ENCODE measurements at regions not wholly inside any gene's neighbourhood (a gene's known extent, or its start where the extent isn't known, plus 50 kb on each side); places are given as distances from the start of the nearest gene placed in this dataset.

DNA sequence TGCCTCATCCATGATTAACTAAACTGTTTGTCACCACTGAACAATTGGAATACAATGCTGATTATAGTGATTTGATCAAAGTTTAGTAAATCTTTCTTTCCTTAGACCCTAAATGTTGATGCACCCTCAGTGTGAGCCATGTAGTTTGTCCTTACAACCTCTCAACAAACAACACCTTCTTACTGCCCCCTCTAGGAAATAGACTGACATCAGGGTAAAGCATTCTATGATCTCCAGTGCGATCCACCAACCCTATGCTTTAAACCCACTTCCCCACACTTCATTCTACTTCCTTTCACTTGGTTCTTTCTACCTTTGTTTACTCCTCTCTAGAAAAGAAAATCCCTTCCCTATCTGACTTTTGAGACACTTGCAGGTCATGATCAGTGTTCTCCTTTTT lies 1842.5 kb upstream of the PRR20A start:
- TF ChIP-seq POLR2A (IDR thresholded peaks at IDR 0.05): no peak
- TF ChIP-seq, protein P1, sequence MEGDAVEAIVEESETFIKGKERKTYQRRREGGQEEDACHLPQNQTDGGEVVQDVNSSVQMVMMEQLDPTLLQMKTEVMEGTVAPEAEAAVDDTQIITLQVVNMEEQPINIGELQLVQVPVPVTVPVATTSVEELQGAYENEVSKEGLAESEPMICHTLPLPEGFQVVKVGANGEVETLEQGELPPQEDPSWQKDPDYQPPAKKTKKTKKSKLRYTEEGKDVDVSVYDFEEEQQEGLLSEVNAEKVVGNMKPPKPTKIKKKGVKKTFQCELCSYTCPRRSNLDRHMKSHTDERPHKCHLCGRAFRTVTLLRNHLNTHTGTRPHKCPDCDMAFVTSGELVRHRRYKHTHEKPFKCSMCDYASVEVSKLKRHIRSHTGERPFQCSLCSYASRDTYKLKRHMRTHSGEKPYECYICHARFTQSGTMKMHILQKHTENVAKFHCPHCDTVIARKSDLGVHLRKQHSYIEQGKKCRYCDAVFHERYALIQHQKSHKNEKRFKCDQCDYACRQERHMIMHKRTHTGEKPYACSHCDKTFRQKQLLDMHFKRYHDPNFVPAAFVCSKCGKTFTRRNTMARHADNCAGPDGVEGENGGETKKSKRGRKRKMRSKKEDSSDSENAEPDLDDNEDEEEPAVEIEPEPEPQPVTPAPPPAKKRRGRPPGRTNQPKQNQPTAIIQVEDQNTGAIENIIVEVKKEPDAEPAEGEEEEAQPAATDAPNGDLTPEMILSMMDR (IDR thresholded peaks at IDR 0.05): no peak
- no peak for TF ChIP-seq EP300 (IDR thresholded peaks at IDR 0.05)
- no peak for TF ChIP-seq POLR2AphosphoS5 (IDR thresholded peaks at IDR 0.05)
- WGBS, 2 donors: 79 to 95% methylated on average over 1 of the region's 1 CpG
- Histone ChIP-seq H3K9me3 (peaks cover 0 to 2% (median 0%) of the 10 kb centered on the region in 4 donors), H3K27ac (no peak overlapping the region), H3K4me3 (no peak overlapping the region), H3K27me3 (no peaks in the 10 kb centered on the region), H3K4me1 (no peaks in the 10 kb centered on the region), H3K36me3 (no peaks in the 10 kb centered on the region)
- intact Hi-C loops (cut with DNase I): no loop called here
- DNase-seq: no peak

DNA sequence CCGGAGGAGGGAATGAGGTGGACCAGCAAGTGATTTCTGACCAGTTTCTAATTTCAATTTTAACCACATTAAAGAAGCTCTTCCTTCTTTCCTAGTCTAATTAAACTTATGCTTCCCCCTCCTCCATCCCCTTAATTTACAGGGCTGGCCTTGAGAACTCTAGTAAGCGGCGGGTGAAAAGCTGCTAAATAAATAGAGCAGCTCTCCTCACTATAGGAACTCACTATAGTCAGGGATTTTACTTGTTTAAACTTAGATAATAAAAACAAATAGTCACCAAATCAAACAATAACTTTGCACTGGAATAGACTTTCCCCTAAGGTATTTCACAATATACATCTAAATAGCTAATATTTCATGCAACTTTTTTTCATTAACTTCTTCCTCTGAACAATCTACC lies 1838.2 kb upstream of the PRR20A start:
- no peak for DNase-seq
- no peaks in the 10 kb centered on the region for H3K36me3 ChIP-seq
- intact Hi-C loops (cut with DNase I): no loop called here
- H3K4me1 ChIP-seq: no peaks in the 10 kb centered on the region
- TF ChIP-seq, protein P1 (IDR thresholded peaks at IDR 0.05): no peak
- TF ChIP-seq POLR2A (IDR thresholded peaks at IDR 0.05): no peak
- TF ChIP-seq EP300 (IDR thresholded peaks at IDR 0.05): no peak
- TF ChIP-seq POLR2AphosphoS5 (IDR thresholded peaks at IDR 0.05): no peak
- no peak overlapping the region for H3K4me3 ChIP-seq
- no peaks in the 10 kb centered on the region for H3K27me3 ChIP-seq
- H3K9me3 ChIP-seq: no peaks in the 10 kb centered on the region
- H3K27ac ChIP-seq: no peak overlapping the region
- WGBS, 2 donors: 40 to 70% methylated on average over 3 of the region's 3 CpGs

DNA sequence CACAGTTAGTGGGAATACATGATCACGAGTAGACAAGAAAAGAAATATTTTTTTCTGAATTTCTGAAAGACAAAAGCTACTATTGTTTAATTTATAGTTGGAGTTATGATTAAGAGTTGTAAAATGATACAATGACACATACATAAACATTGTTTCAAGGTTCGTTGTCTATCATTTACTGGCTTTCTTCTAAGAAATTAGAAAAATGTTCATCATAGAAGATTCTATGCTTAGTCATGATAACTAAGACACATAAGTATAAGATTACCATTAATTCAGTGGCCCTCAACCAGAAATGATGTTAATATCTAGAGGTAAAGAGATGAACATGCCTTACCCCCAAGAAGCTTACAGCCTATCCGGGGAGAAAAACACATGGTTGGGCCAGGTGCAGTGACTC lies 1832.8 kb upstream of the PRR20A start:
- Histone ChIP-seq H3K27ac (no peak overlapping the region), H3K4me3 (no peak overlapping the region), H3K27me3 (no peaks in the 10 kb centered on the region), H3K4me1 (no peaks in the 10 kb centered on the region), H3K9me3 (no peaks in the 10 kb centered on the region), H3K36me3 (no peaks in the 10 kb centered on the region)
- no peak for DNase-seq
- intact Hi-C loops (cut with DNase I): no loop called here
- TF ChIP-seq POLR2AphosphoS5 (IDR thresholded peaks at IDR 0.05): no peak
- TF ChIP-seq EP300 (IDR thresholded peaks at IDR 0.05): no peak
- TF ChIP-seq, protein P1 (IDR thresholded peaks at IDR 0.05): no peak
- no peak for TF ChIP-seq POLR2A (IDR thresholded peaks at IDR 0.05)
- 49 to 78% methylated on average over 3 of the region's 3 CpGs for WGBS, 2 donors

DNA sequence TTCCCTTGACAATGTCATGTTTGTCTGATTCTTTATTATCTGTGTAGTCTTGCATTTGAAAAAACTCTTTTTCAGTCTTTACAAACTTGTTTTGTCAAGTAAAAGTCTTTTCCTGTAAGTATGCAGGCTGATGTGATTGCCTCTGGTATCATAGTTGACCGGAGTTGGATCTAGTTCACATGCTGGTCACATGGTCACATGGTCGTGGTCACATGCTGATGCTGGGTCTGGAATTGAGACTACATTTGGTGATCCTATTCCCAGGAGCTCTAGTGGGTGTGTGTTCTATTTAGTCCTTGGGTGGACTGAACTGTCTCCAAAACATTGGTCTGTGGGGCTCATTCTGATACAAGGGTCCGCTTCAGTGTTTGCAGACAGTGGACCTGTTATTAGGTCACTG lies 1798.8 kb upstream of the PRR20A start:
- 80 to 85% methylated on average over 3 of the region's 3 CpGs for WGBS, 2 donors
- TF ChIP-seq POLR2A (IDR thresholded peaks at IDR 0.05) (no peak), EP300 (IDR thresholded peaks at IDR 0.05) (no peak), POLR2AphosphoS5 (IDR thresholded peaks at IDR 0.05) (no peak)
- TF ChIP-seq, protein P1 (IDR thresholded peaks at IDR 0.05): no peak
- H3K27ac ChIP-seq: no peak overlapping the region
- H3K36me3 ChIP-seq: no peaks in the 10 kb centered on the region
- H3K9me3 ChIP-seq: no peaks in the 10 kb centered on the region
- no peak overlapping the region for H3K4me3 ChIP-seq
- H3K27me3 ChIP-seq: no peaks in the 10 kb centered on the region
- intact Hi-C loops (cut with DNase I): no loop called here
- DNase-seq: no peak
- H3K4me1 ChIP-seq: no peaks in the 10 kb centered on the region

DNA sequence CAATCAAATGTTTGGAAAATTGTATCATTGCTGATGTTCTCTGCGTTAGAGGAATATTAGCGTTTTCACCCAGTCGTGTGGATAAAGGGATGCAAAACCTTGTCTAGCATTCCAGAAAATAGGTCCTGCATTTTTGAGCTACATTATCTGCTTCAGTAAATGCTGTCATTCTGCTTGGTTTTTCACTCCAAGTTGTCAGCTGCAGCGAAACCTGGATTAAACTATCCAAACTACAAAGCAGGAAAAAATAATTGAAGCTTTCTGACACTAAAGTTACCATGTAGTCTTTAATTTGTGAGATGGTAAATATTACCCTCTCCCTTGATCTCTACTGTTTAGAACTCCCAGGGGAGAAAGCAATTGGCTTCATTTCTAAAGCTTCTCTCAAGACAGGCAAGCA lies 1795.5 kb upstream of the PRR20A start:
- H3K36me3 ChIP-seq: no peaks in the 10 kb centered on the region
- TF ChIP-seq POLR2AphosphoS5 (IDR thresholded peaks at IDR 0.05): no peak
- TF ChIP-seq POLR2A (IDR thresholded peaks at IDR 0.05): no peak
- TF ChIP-seq EP300 (IDR thresholded peaks at IDR 0.05): no peak
- TF ChIP-seq, protein P1 (IDR thresholded peaks at IDR 0.05): no peak
- WGBS, 2 donors: 77 to 83% methylated on average over 4 of the region's 4 CpGs
- DNase-seq: no peak
- H3K9me3 ChIP-seq: no peaks in the 10 kb centered on the region
- H3K4me3 ChIP-seq: no peak overlapping the region
- H3K27ac ChIP-seq: no peak overlapping the region
- intact Hi-C loops (cut with DNase I): no loop called here
- H3K4me1 ChIP-seq: no peaks in the 10 kb centered on the region
- no peaks in the 10 kb centered on the region for H3K27me3 ChIP-seq

All from sigmoid colon (tissue), 6 donors.